ENCODE measurements at regions not wholly inside any gene's neighbourhood (a gene's known extent, or its start where the extent isn't known, plus 50 kb on each side); places are given as distances from the start of the nearest gene placed in this dataset.

DNA sequence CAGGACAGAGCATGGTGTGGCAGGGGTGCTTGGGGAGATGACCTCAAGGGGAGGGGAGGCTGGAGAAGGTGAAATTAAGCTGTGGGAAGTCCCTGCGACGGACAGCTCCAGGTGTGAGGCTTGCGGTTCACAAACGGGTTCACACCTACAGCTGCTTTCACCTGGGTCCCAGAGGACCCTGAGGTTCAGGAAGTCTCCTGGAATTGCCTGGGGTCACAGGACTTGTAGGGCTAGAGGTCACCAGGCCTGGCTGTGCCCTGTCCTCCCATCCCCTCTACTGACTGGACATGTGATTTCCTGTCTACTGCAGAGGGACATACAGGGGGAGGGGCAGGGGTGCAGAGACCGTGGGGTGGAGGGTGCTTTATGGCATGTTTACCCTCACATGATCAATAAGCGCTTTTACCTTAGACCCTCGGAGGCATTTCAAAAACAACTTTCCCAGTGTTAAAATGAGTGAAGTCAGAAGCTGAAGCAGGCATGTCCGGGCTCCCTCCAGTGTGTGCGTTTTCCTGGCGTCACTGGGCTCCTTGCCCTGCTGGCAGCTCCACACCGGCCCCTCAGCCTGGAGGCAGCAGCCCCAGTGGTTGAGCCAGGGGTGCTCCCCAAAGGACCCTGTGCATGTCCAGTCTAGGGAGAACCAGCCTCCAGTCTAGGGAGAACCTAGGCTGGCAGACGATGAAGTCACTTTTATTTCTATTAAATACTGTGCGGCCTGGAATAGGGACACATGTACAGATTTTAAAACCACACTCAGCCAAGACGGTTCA lies 66.6 kb upstream of the IGFBP3 start:
- no peak for DNase-seq (ENCODE audit: low read depth in 2 of 2)

DNA sequence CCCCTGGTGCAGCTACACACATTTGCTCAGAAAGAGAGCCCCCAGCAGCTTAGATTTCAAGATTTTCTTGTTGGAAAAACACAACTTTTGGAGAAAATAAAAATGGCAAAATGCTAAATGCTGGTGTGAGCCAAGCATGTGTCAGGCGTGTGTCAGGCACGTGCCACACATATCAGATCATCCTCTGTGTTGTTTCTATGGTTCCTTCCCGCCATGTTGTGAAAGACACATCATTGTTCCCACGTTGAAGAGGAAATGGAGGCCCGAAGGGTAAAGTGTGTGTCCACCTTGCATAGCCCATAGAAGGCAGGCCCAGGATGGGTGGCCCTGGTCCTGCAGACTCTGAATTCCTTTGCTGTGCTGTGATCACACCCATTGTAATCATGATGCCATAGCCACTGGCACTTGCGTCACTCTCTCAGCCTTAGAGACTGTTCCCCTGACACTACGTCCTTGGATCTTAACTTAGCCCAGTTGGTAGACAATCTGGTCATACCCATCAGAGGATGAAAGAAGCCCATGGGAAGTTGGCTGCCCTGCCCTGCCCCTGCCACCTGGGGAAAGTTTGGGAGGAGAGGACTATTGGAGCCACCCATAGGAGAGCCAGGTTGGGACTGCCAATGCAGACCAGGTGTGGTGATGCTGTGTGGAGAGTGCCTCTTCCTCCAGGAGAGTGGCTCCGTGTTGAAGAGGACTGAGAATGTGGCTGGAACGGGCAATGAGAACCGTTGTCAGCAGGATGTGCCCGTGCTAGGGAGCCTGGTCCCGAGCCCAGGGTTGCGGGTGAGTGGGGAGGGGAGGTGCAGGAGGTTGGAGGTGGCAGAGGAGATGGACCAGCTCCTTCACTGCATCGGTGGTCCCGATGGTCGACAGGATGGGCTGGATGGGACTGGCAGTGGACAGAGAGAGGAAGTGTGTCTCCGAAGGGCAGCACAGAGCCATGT lies 65.6 kb upstream of the IGFBP3 start:
- no peak for DNase-seq (ENCODE audit: low read depth in 2 of 2)

DNA sequence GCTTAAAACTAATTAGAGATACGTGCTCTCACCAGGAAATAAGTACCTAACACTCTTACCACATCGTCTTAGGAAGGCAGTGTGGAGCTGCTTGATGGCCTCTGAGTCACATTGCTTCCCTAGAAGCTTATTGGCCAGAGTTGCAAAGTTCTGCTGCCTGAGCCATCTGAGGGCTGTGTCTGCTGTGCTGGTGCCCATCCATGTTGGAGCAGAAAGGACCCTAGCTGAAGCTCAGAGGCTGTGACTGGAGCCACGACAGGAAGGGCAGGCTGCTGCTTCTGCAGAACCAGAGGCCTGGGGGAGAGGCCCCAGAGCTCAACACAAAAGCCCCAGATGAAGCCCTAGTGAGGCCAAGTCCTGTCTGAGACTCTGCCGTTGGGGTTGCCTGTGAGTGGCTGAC lies 64.8 kb upstream of the IGFBP3 start:
- DNase-seq (ENCODE audit: low read depth in 2 of 2): no peak

GRCh38 chr7:45984386-45985295 lies 63.6 kb upstream of the IGFBP3 start:
- DNase-seq (ENCODE audit: low read depth in 2 of 2): no peak

DNA sequence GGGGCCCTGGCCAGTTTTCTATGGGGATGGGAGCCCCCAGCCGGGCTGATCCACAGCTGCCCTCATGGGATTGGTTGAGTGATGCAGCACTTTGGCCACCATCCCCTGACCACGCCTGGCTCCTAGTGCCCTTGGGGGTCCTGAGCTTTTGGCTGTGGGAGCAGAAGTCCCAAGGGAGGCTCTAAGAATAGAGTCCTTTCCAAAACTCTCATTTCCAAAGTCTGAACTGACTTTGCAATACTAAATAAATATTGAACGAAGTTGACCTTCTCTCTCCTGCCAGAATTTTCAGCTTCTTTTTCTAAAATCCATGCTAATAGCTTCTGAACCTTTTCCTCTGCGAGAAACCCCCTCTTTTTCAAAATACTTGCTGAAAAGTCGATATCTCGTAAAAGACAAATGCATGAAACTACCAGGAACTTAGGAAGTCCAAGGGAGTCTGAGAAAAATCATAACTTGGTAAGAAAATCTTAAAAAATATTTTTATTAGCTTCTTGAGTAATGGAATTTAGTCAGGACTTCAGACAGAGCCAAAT lies 62.7 kb upstream of the IGFBP3 start:
- no peak for DNase-seq (ENCODE audit: low read depth in 2 of 2)

DNA sequence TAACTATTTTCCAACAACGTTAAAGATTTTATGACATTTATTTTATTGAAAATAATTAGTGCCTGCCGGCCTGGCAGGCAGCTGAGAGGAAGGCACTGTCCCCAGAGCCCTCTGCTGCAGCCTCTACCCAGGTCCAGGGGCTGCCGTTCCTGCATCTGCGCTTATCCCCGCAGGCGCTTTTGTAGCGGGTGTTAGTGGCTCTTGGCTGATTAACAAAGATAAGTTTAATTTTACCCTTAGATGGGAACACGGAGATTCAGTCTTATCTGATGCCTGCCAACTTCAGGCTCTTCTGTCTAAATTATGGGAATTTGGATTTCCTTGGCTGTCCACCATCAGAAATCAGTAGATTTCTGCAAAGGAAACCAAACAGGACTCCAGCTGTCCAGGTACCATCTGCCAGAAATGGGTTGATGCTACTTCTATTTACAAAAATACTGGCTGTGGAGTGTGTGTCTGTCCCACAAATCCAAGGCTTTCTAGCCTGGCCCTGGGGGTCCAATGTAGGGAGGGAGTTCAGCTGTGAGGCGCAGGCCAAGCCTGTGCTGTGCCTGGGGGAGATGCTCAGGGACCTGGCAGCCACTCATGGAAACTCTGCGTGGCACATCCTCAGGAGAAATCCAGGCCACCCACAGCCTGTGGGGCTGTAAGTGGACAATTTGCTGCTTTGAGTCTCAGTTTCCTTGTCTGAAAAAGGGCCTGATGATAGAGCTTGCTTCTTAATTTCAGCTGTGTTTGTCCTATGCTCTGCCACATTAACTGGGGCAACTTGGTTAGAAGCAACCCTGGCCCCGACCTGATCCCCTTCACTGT lies 62.0 kb upstream of the IGFBP3 start:
- DNase-seq (ENCODE audit: low read depth in 2 of 2): no peak

DNA sequence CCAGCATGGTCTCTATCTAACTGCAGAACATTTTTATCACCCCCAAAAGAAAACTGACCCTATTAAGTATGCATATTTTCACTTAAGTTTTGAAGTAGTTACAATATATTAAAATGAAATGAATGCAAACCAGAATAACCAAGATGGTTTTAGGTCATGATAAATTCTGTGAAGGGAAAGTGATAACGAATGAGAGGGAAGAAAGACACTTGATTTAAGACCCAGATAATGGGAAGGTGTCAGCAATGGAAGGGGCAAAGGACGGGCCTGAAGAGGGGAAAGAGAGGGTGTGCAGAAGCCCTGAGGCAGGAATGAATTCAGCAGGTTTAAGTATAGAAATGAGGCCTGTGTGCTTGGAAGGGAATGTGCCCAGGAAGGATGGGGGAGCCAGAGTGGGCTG lies 61.1 kb upstream of the IGFBP3 start:
- DNase-seq (ENCODE audit: low read depth in 2 of 2): no peak

GRCh38 chr7:45980973-45981372 lies 59.9 kb upstream of the IGFBP3 start:
- no peak for DNase-seq (ENCODE audit: low read depth in 2 of 2)

- peak; percentile 27 to 34 for DNase-seq (ENCODE audit: low read depth in 2 of 2)
These were observed 59.3 kb upstream of the IGFBP3 start for GRCh38 chr7:45980181-45980905.

- no peak for DNase-seq (ENCODE audit: low read depth in 2 of 2)
These were observed 58.5 kb upstream of the IGFBP3 start for GRCh38 chr7:45979275-45980180.

DNA sequence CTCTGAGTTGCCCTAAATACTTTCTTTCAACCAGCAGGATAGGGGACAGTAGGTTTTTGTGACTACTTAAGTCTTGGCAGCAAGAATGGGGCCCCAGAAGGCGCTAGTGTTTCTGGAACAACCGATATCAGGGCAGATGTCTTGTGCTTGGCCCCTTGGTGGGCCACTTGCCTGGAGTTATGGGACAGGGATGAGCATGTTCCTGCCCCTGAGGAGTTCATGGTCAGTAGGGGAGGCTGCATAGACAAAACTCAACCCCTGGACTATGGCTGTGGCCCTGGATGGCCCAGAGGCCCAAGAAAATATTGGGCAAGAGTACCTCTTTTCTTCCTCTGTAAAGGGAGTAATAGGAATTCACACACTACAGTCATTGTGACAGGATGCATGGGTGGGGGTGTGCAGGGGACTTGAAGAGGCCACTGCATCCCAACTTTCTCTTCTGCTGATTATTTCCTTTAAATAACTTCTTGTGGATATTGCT lies 57.7 kb upstream of the IGFBP3 start:
- DNase-seq (ENCODE audit: low read depth in 2 of 2): no peak

DNA sequence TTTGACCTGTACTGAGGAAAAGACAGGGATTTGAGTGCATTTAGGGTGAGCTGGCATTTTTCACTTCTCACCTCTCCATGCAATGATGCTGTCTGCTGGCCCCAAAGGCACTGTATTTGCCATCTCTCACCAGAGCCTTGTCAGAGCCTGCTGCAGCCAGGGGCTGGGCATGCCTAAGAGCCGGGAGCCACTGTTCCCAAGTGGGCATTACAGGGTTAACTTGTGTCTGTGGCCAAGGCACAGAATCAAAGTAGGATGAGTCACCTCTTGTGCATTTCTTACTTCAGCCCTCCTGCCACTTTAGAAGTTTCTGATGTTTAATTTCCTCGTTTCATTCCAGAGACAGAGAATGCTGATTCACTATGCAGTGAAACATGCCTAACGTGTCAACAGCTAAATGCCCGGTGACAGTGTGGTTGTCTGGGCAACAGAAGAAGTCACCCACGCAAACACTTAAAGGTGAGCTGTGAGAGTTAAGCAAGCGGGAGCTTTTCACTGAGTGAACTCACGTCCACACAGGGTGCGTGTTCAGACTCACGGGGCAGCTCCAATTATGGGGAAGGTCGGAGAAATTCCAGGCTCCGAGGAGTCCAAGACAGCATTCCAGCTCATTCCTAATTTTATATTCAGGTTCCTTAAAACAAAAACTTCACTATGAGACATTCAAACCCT lies 57.1 kb upstream of the IGFBP3 start:
- DNase-seq (ENCODE audit: low read depth in 2 of 2): peak; percentile 90

DNA sequence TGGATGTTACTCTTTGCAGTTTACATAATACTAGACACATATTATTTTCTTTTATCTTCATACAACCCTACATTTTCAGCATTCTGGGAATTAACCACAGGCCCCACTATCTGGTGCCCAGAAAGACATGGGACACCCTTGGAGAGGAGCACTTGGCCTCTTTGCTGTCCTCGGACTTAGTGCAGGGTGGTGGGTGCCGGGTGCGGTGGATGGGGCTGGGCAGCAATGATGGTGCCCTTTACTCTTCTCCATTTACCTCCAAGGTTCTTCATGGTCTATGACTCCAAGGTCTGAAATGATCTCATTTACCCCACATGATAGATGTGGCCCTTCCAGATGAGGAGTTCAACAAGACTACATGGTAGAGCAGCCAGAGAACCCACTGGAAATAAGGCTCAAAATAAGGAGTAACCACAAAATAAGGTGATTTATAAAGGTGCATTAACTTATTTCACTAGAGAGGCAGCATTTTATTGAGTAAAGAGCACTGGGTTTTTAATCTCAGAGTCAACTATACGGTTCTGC lies 56.2 kb upstream of the IGFBP3 start:
- DNase-seq (ENCODE audit: low read depth in 2 of 2): no peak

DNA sequence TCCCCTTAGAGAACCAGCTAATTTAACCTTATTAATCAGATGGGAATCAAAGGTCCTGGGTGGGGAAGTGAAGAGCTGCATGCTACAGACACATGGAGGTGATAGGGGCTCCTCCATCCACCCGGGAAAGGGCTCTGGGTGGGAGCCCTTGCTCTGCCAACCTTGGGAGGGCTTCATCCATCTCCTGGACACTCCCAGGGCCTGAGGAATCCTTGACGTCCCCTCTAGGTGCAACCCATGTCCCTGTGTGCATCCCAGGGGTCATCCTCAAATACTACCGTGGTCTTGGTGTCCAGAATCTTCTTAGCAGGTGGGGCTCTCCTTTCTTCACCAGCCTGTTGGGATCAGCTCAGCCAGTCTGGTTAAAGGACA lies 55.4 kb upstream of the IGFBP3 start:
- no peak for DNase-seq (ENCODE audit: low read depth in 2 of 2)

- DNase-seq (ENCODE audit: low read depth in 2 of 2): no peak
These were observed 54.9 kb upstream of the IGFBP3 start for GRCh38 chr7:45975847-45976484.

- DNase-seq (ENCODE audit: low read depth in 2 of 2): no peak
These were observed 54.3 kb upstream of the IGFBP3 start for GRCh38 chr7:45975367-45975766.

- DNase-seq (ENCODE audit: low read depth in 2 of 2): no peak
These were observed 53.7 kb upstream of the IGFBP3 start for GRCh38 chr7:45974540-45975360.
